Parathyroid adenoma (tissue), 2 donors: ENCODE measurements at regions not wholly inside any gene's neighbourhood (a gene's known extent, or its start where the extent isn't known, plus 50 kb on each side); places are given as distances from the start of the nearest gene placed in this dataset.

Experiments used
- H2AFZ ChIP-seq: fragments of 300-600 bp; sonication (generic); one replicate; pipeline ENCODE4 v1.7.0; 2017; ENCODE audit warnings: antibody characterized with exemption, mild to moderate bottlenecking
- H3K27ac ChIP-seq: fragments of 300-600 bp; sonication (generic); one replicate; pipeline ENCODE4 v1.7.0; 2017
- H3K27me3 ChIP-seq: fragments of 300-600 bp; sonication (generic); one replicate; pipeline ENCODE4 v1.7.0; 2017; ENCODE audit warnings: low read length; ENCODE audit not compliant: control insufficient read depth, insufficient read depth
- H3K36me3 ChIP-seq: fragments of 300-600 bp; sonication (generic); one replicate; pipeline ENCODE4 v1.7.0; 2017; ENCODE audit warnings: low read length; ENCODE audit not compliant: control insufficient read depth, insufficient read depth
- H3K4me1 ChIP-seq: fragments of 300-600 bp; sonication (generic); one replicate; pipeline ENCODE4 v1.7.0; 2017; ENCODE audit warnings: control low read depth
- H3K4me2 ChIP-seq: fragments of 300-600 bp; sonication (generic); one replicate; pipeline ENCODE4 v1.7.0; 2017; ENCODE audit warnings: low read length
- H3K4me3 ChIP-seq: fragments of 300-600 bp; sonication (generic); one replicate; pipeline ENCODE4 v1.7.0; 2017; ENCODE audit warnings: low read depth, low read length
- H3K79me2 ChIP-seq: fragments of 300-600 bp; sonication (generic); one replicate; pipeline ENCODE4 v1.7.0; 2017; ENCODE audit warnings: control low read depth
- H3K9ac ChIP-seq: fragments of 300-600 bp; sonication (generic); one replicate; pipeline ENCODE4 v1.7.0; 2017; ENCODE audit warnings: mild to moderate bottlenecking
- H3K9me3 ChIP-seq: fragments of 300-600 bp; sonication (generic); one replicate; pipeline ENCODE4 v1.7.0; 2017; ENCODE audit warnings: low read length; ENCODE audit not compliant: control insufficient read depth
- TF ChIP-seq, protein P1 (sequence below): fragments of 300-600 bp; sonication (generic); IDR thresholded peaks from one replicate; pipeline ENCODE4 v1.7.0; 2017; ENCODE audit warnings: antibody characterized with exemption, mild to moderate bottlenecking
- donor health status: primary hyperparathyroidism.

DNA sequence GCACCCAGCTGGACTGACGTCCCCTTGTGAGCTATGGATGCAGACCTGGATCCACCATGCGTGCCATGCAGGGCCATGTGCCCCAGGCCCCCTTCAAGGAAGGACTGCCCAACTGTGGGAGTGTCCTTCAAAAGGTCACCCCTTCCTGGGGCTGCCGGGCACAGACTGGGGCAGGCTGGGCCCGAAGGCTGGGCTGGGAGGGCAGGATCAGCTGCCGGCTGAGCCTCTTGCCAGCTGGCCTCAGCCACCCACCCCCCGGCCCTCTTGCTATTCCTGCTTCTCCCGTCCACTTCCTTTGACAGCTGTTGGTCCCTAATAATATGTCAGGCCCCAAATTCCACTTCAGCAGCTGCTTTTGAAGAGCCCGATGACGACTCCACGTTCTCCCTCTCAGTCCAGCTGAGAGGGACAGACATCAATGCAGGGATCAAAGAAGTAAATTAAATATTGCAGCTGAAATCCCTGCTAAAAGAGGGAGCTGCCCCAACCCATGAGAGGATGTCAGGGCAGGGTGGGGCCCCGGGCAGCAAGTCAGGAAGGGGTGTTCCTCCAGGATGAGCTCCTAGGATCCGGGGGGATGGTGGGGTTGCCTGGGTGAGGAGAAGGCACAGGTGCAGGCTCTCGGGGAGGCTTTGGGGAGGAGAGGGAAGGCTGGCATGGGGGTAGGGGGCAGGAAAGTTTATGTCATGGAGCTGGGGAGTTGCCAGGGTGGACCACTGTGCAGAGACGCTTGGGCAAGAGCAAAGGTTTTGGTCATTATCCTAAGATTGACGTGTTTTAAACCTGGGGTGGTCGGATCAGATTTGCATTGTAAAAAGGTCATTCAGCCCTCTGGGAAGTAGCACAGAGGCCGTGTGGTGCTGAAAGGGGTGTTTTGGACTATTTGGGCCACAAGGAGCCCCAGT, 185.0 kb downstream of the ANKRD60 start:
- Histone ChIP-seq H3K9ac (no peak overlapping the region), H3K4me1 (no peaks in the 10 kb centered on the region), H3K27me3 (no peaks in the 10 kb centered on the region), H2AFZ (no peak overlapping the region), H3K79me2 (no peaks in the 10 kb centered on the region), H3K9me3 (no peaks in the 10 kb centered on the region), H3K4me2 (no peak overlapping the region), H3K36me3 (no peaks in the 10 kb centered on the region), H3K27ac (no peak overlapping the region), H3K4me3 (no peak overlapping the region)
- TF ChIP-seq, protein P1, sequence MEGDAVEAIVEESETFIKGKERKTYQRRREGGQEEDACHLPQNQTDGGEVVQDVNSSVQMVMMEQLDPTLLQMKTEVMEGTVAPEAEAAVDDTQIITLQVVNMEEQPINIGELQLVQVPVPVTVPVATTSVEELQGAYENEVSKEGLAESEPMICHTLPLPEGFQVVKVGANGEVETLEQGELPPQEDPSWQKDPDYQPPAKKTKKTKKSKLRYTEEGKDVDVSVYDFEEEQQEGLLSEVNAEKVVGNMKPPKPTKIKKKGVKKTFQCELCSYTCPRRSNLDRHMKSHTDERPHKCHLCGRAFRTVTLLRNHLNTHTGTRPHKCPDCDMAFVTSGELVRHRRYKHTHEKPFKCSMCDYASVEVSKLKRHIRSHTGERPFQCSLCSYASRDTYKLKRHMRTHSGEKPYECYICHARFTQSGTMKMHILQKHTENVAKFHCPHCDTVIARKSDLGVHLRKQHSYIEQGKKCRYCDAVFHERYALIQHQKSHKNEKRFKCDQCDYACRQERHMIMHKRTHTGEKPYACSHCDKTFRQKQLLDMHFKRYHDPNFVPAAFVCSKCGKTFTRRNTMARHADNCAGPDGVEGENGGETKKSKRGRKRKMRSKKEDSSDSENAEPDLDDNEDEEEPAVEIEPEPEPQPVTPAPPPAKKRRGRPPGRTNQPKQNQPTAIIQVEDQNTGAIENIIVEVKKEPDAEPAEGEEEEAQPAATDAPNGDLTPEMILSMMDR = no peak

DNA sequence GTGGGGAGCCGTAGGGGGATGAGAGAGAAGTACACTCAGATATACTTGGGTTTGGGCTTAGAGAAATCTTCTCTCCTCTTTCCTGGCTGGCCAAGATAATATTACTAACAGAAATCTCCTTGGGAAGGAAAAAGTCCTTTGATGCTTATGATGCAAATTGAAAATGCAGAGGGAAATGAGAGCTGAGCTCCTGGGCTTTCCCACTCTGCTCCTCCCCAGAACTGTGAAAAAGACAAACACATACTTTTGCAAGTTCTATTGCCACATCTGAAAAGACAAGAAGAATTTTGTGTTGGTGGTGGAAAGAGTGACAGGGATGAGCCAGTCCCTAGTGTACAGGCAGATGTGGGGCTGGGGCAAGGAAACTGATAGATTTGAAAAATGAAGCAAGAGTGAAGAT, 185.9 kb downstream of the ANKRD60 start:
- no peak overlapping the region for H3K9ac ChIP-seq
- no peak overlapping the region for H3K27ac ChIP-seq
- H3K4me3 ChIP-seq = no peak overlapping the region
- no peak overlapping the region for H2AFZ ChIP-seq
- no peak overlapping the region for H3K4me2 ChIP-seq
- TF ChIP-seq, protein P1 = no peak
- H3K27me3 ChIP-seq = no peaks in the 10 kb centered on the region
- no peaks in the 10 kb centered on the region for H3K79me2 ChIP-seq
- H3K4me1 ChIP-seq = no peaks in the 10 kb centered on the region
- no peaks in the 10 kb centered on the region for H3K9me3 ChIP-seq
- H3K36me3 ChIP-seq = no peaks in the 10 kb centered on the region

DNA sequence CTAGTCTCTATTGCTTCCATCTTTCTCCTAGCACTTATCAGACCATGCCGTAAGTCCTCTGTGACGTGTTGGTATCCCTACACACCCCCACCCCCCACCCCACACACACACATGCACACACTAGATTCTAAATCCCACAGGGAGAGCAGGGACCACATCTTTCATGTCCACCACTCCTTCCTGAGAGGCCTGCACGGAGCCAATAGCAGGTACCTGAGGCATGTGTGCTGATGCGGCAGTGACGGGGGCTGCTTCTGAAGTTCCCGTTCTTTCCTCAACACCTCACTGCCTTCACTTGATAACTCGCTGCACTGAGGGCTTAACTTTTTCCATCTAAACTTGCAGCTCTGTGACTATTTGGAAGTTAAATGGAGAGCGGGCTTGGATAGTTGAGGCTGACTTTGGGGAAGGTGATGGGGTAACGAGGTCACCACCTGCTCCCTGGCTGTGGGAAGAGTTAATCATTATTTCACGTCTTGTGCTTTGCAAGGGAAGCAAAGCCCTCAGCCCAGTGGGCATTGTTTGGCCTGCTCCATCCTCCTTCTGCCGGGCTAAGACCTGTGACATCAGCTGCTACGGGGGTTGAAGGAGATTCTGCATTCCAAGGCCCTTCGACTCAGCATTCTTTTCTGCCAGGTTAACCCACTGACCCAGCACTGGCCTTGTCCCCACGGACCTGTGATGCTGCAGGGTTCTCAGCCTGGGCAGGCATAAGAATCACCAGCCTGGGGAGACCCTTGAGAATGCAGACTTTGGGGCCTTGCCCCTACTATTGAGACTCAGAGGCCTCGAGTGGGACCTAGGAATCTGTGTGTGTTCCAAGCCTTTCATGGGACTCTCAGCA, 187.8 kb downstream of the ANKRD60 start:
- Histone ChIP-seq H3K79me2 (no peaks in the 10 kb centered on the region), H3K4me1 (no peaks in the 10 kb centered on the region), H3K9ac (no peak overlapping the region), H3K36me3 (no peaks in the 10 kb centered on the region), H3K4me2 (no peak overlapping the region), H3K27ac (no peak overlapping the region), H3K4me3 (no peak overlapping the region), H2AFZ (no peak overlapping the region), H3K27me3 (no peaks in the 10 kb centered on the region), H3K9me3 (no peaks in the 10 kb centered on the region)
- TF ChIP-seq, protein P1 = no peak

- H2AFZ ChIP-seq = no peak overlapping the region
- H3K79me2 ChIP-seq = no peaks in the 10 kb centered on the region
- H3K4me1 ChIP-seq = no peaks in the 10 kb centered on the region
- no peaks in the 10 kb centered on the region for H3K36me3 ChIP-seq
- H3K9ac ChIP-seq = no peak overlapping the region
- H3K27me3 ChIP-seq = no peaks in the 10 kb centered on the region
- H3K27ac ChIP-seq = no peak overlapping the region
- H3K4me2 ChIP-seq = no peak overlapping the region
- TF ChIP-seq, protein P1 = no peak
- no peaks in the 10 kb centered on the region for H3K9me3 ChIP-seq
- no peak overlapping the region for H3K4me3 ChIP-seq
Measured at GRCh38 chr20:58039274-58040092, 189.0 kb downstream of the ANKRD60 start.
